ENCODE measurements at regions not wholly inside any gene's neighbourhood (a gene's known extent, or its start where the extent isn't known, plus 50 kb on each side); places are given as distances from the start of the nearest gene placed in this dataset.
"Not testable (repeated sequence)": the region's sequence is repeated elsewhere in the genome, so short reads cannot be mapped to it uniquely, and the experiment has no call there.

GRCh38 chr14:26655128-26655527 lies 57.3 kb upstream of the NOVA1 start:
- DNase-seq (ENCODE audit: low spot score): no peak

GRCh38 chr14:26663506-26663905 lies 65.7 kb upstream of the NOVA1 start:
- no peak for DNase-seq (ENCODE audit: low spot score)

GRCh38 chr14:26678732-26679420 lies 81.0 kb upstream of the NOVA1 start:
- DNase-seq (ENCODE audit: low spot score): not testable (repeated sequence)

- DNase-seq (ENCODE audit: low spot score): no peak
Observed at GRCh38 chr14:26685401-26685800, 87.6 kb upstream of the NOVA1 start.

- DNase-seq (ENCODE audit: low spot score): no peak
Observed at GRCh38 chr14:26687301-26687837, 89.5 kb upstream of the NOVA1 start.

- DNase-seq (ENCODE audit: low spot score): no peak
Observed at GRCh38 chr14:26694521-26694920, 96.7 kb upstream of the NOVA1 start.

GRCh38 chr14:26702721-26703230 lies 104.9 kb upstream of the NOVA1 start:
- no peak for DNase-seq (ENCODE audit: low spot score)

- DNase-seq (ENCODE audit: low spot score): no peak
Observed at GRCh38 chr14:26703686-26704366, 106.0 kb upstream of the NOVA1 start.

GRCh38 chr14:26707234-26707633 lies 109.4 kb upstream of the NOVA1 start:
- DNase-seq (ENCODE audit: low spot score): no peak

- no peak for DNase-seq (ENCODE audit: low spot score)
Observed at GRCh38 chr14:26709019-26709418, 111.2 kb upstream of the NOVA1 start.

GRCh38 chr14:26719514-26719913 lies 121.7 kb upstream of the NOVA1 start:
- DNase-seq (ENCODE audit: low spot score): peak; percentile 20

GRCh38 chr14:26722258-26722657 lies 124.4 kb upstream of the NOVA1 start:
- DNase-seq (ENCODE audit: low spot score): no peak

- DNase-seq (ENCODE audit: low spot score): no peak
Observed at GRCh38 chr14:26729851-26730250, 132.0 kb upstream of the NOVA1 start.

GRCh38 chr14:26730929-26731618 lies 133.2 kb upstream of the NOVA1 start:
- peak; percentile 11 for DNase-seq (ENCODE audit: low spot score)

GRCh38 chr14:26735811-26736210 lies 138.0 kb upstream of the NOVA1 start:
- no peak for DNase-seq (ENCODE audit: low spot score)

GRCh38 chr14:26738571-26738970 lies 140.7 kb upstream of the NOVA1 start:
- DNase-seq (ENCODE audit: low spot score): no peak

GRCh38 chr14:26741711-26742212 lies 143.9 kb upstream of the NOVA1 start:
- no peak for DNase-seq (ENCODE audit: low spot score)

GRCh38 chr14:26743284-26743683 lies 145.5 kb upstream of the NOVA1 start:
- DNase-seq (ENCODE audit: low spot score): no peak

- no peak for DNase-seq (ENCODE audit: low spot score)
Observed at GRCh38 chr14:26744903-26745302, 147.1 kb upstream of the NOVA1 start.

- no peak for DNase-seq (ENCODE audit: low spot score)
Observed at GRCh38 chr14:26761532-26761931, 163.7 kb upstream of the NOVA1 start.

- DNase-seq (ENCODE audit: low spot score): no peak
Observed at GRCh38 chr14:26765301-26765700, 167.5 kb upstream of the NOVA1 start.

- DNase-seq (ENCODE audit: low spot score): no peak
Observed at GRCh38 chr14:26765768-26766520, 168.1 kb upstream of the NOVA1 start.

Data from HuH-7.5 (cell line).